H1 (cell line): ENCODE measurements at regions not wholly inside any gene's neighbourhood (a gene's known extent, or its start where the extent isn't known, plus 50 kb on each side); places are given as distances from the start of the nearest gene placed in this dataset.

Experiments
- CTCF ChIA-PET: fragments of 300-600 bp; sonication (Branson Sonifier 250); formaldehyde crosslinking; loops from one replicate; lab custom pipeline; 2021; ENCODE audit not compliant: partially characterized antibody; lab: Charles Lee
- POLR2A ChIA-PET: fragments of 300-600 bp; sonication (Branson Sonifier 250); formaldehyde crosslinking; loops from one replicate; lab custom pipeline; 2021; ENCODE audit warnings: inconsistent platforms; ENCODE audit not compliant: partially characterized antibody; lab: Charles Lee
- DNase-seq, 2 experiments: peaks; one replicate each; pipeline versions ENCODE4 v3.0.0 to v3.0.0-alpha.2; 2010 to 2022; ENCODE audit warnings: low spot score in 2 of 2, low read depth in 1 of 2, mixed read lengths in 1 of 2
- FAIRE-seq: peaks from 2 replicates; lab custom pipeline; 2011; peaks lifted over from hg19 to GRCh38; lab: Jason Lieb, UNC
- H2AFZ ChIP-seq: 2 replicates; pipeline ENCODE4 v1.8.1; 2012; ENCODE audit warnings: low read length, inconsistent platforms
- H2AK5ac ChIP-seq: 2 replicates; pipeline ENCODE4 v1.6.1; 2013; ENCODE audit warnings: low read depth, low read length
- H2BK120ac ChIP-seq: replicated peaks from 2 replicates; pipeline ENCODE3; 2013; ENCODE audit warnings: low read depth, low read length, inconsistent platforms
- H2BK12ac ChIP-seq: 2 replicates; pipeline ENCODE4 v1.6.1; 2013; ENCODE audit warnings: low read depth, low read length
- H2BK15ac ChIP-seq: 2 replicates; pipeline ENCODE4 v1.6.1; 2013; ENCODE audit warnings: low read length
- H2BK20ac ChIP-seq: 2 replicates; pipeline ENCODE4 v1.6.1; 2013; ENCODE audit warnings: low read length
- H2BK5ac ChIP-seq: 2 replicates; pipeline ENCODE4 v1.6.1; 2013; ENCODE audit warnings: low read depth, low read length
- H3K14ac ChIP-seq: 2 replicates; pipeline ENCODE4 v1.6.1; 2013; ENCODE audit warnings: inconsistent platforms; ENCODE audit not compliant: insufficient read length
- H3K18ac ChIP-seq: 2 replicates; pipeline ENCODE4 v1.6.1; 2013; ENCODE audit warnings: low read length; ENCODE audit errors: extremely low read depth
- H3K23ac ChIP-seq: 2 replicates; pipeline ENCODE4 v1.6.1; 2013; ENCODE audit warnings: inconsistent platforms; ENCODE audit not compliant: insufficient read length
- H3K23me2 ChIP-seq: 2 replicates; pipeline ENCODE4 v1.6.1; 2013; ENCODE audit warnings: low read depth, low read length
- H3K27ac ChIP-seq: 2 replicates; pipeline ENCODE4 v1.6.1; 2011; ENCODE audit warnings: low read depth, low read length, inconsistent platforms
- H3K27me3 ChIP-seq, 4 experiments: replicated peaks in 1 of 4; 1 replicate in 1 of 4; 2 replicates in 3 of 4; pipeline versions ENCODE4 v1.6.1 to v1.8.1; 2011 to 2013; ENCODE audit warnings: low read length in 3 of 4, mild to moderate bottlenecking in 3 of 4, inconsistent platforms in 2 of 4, mixed read lengths in 2 of 4, moderate library complexity in 1 of 4; ENCODE audit not compliant: control insufficient read depth in 3 of 4, insufficient read depth in 3 of 4; ENCODE audit errors: extremely low read depth in 1 of 4
- H3K36me3 ChIP-seq, 4 experiments: 2 replicates each; pipeline versions ENCODE4 v1.6.1 to v1.8.1; 2011 to 2013; ENCODE audit warnings: mild to moderate bottlenecking in 4 of 4, low read length in 3 of 4, moderate library complexity in 2 of 4, control low read depth in 1 of 4, inconsistent platforms in 1 of 4; ENCODE audit not compliant: insufficient read depth in 4 of 4, control insufficient read depth in 2 of 4
- H3K4ac ChIP-seq: replicated peaks from 2 replicates; pipeline ENCODE3; 2013; ENCODE audit warnings: low read length, low read depth, mixed read lengths, inconsistent platforms; ENCODE audit not compliant: insufficient read length
- H3K4me1 ChIP-seq, 4 experiments: replicated peaks in 1 of 4; 1 replicate in 1 of 4; 2 replicates in 3 of 4; pipeline versions ENCODE4 v1.6.1 to v1.8.1; 2011 to 2013; ENCODE audit warnings: low read length in 3 of 4, inconsistent platforms in 2 of 4, mixed read lengths in 1 of 4; ENCODE audit not compliant: insufficient read depth in 4 of 4, control insufficient read depth in 3 of 4
- H3K4me2 ChIP-seq, 2 experiments: 2 replicates each; pipeline versions ENCODE4 v1.6.1 to v1.8.1; 2011 to 2013; ENCODE audit warnings: low read depth in 2 of 2, low read length in 2 of 2, control low read depth in 1 of 2, inconsistent platforms in 1 of 2, mild to moderate bottlenecking in 1 of 2; ENCODE audit not compliant: insufficient read depth in 1 of 2
- H3K4me3 ChIP-seq, 4 experiments: fragments of 200-600, 300-600 bp in 1 of 4; sonication (generic), shearing (Covaris generic), sonication (Bioruptor Twin) in 1 of 4; 2 replicates each; pipeline versions ENCODE4 v1.5.1 to v1.8.1; 2011 to 2016; ENCODE audit warnings: low read length in 4 of 4, low read depth in 3 of 4, control low read depth in 2 of 4, inconsistent platforms in 2 of 4, mild to moderate bottlenecking in 2 of 4, mixed read lengths in 1 of 4, moderate library complexity in 1 of 4; ENCODE audit not compliant: insufficient read depth in 2 of 4; ENCODE audit errors: extremely low read depth in 1 of 4
- H3K56ac ChIP-seq: replicated peaks from 2 replicates; pipeline ENCODE3; 2013; ENCODE audit warnings: low read depth, mild to moderate bottlenecking, mixed read lengths, low read length, inconsistent platforms; ENCODE audit not compliant: insufficient read length
- H3K79me1 ChIP-seq: 2 replicates; pipeline ENCODE4 v1.6.1; 2013; ENCODE audit warnings: low read depth, low read length, control low read depth
- H3K79me2 ChIP-seq, 2 experiments: 2 replicates each; pipeline versions ENCODE4 v1.6.1 to v1.8.1; 2012 to 2013; ENCODE audit warnings: low read length in 2 of 2, mild to moderate bottlenecking in 2 of 2, inconsistent platforms in 1 of 2; ENCODE audit not compliant: insufficient read depth in 2 of 2, control insufficient read depth in 1 of 2
- H3K9ac ChIP-seq, 4 experiments: replicated peaks in 1 of 4; 1 replicate in 1 of 4; 2 replicates in 3 of 4; pipeline versions ENCODE4 v1.6.1 to v1.8.1; 2011 to 2013; ENCODE audit warnings: low read depth in 3 of 4, low read length in 3 of 4, control low read depth in 2 of 4, mild to moderate bottlenecking in 2 of 4, moderate library complexity in 2 of 4, inconsistent platforms in 1 of 4; ENCODE audit errors: extremely low read depth in 1 of 4
- H3K9me3 ChIP-seq, 2 experiments: 2 replicates each; pipeline versions ENCODE4 v1.6.1 to v1.8.1; 2012 to 2013; ENCODE audit warnings: mild to moderate bottlenecking in 2 of 2, moderate library complexity in 2 of 2, control low read depth in 1 of 2, inconsistent platforms in 1 of 2, low read depth in 1 of 2, low read length in 1 of 2, mixed read lengths in 1 of 2; ENCODE audit not compliant: insufficient read depth in 2 of 2
- H4K20me1 ChIP-seq, 2 experiments: replicated peaks in 1 of 2; 2 replicates each; pipeline versions ENCODE3 to v1.8.1; 2011 to 2013; ENCODE audit warnings: inconsistent platforms in 2 of 2, low read length in 2 of 2, mild to moderate bottlenecking in 1 of 2; ENCODE audit not compliant: insufficient read depth in 2 of 2, control insufficient read depth in 1 of 2
- H4K5ac ChIP-seq: 2 replicates; pipeline ENCODE4 v1.6.1; 2013; ENCODE audit warnings: low read length, low read depth, mixed read lengths, inconsistent platforms; ENCODE audit not compliant: insufficient read length
- H4K8ac ChIP-seq: 2 replicates; pipeline ENCODE4 v1.8.0; 2013; ENCODE audit warnings: mild to moderate bottlenecking, moderate library complexity, low read length, inconsistent platforms; ENCODE audit not compliant: insufficient read depth; ENCODE audit errors: extremely low read depth
- H4K91ac ChIP-seq: replicated peaks from 2 replicates; pipeline ENCODE3; 2013; ENCODE audit warnings: low read length, mixed read lengths, inconsistent platforms; ENCODE audit not compliant: insufficient read length
- ASH2L ChIP-seq: fragments of 200-600, 300-600 bp; sonication (generic); IDR thresholded peaks from one replicate; pipeline ENCODE4 v1.7.1; 2017; ENCODE audit warnings: low read length
- CBX5 ChIP-seq: fragments of 300-800, 300-1000 bp; sonication (generic); IDR thresholded peaks from 2 replicates; pipeline ENCODE4 v1.7.1; 2016; ENCODE audit warnings: antibody characterized with exemption, low read length, low read depth
- EP300 ChIP-seq, 2 experiments: IDR thresholded peaks; 1 replicate in 1 of 2; 2 replicates in 1 of 2; pipeline ENCODE4 v1.6.1; 2011 to 2012; ENCODE audit warnings: low read depth in 2 of 2, low read length in 2 of 2, mild to moderate bottlenecking in 2 of 2, borderline replicate concordance in 1 of 2, inconsistent platforms in 1 of 2, moderate library complexity in 1 of 2
- MAX ChIP-seq: IDR thresholded peaks from 2 replicates; pipeline ENCODE4 v1.6.1; 2012; ENCODE audit warnings: inconsistent platforms
- POLR2AphosphoS5 ChIP-seq: IDR thresholded peaks from 2 replicates; pipeline ENCODE4 v1.6.1; 2011; ENCODE audit warnings: low read depth, low read length
- USF2 ChIP-seq: IDR thresholded peaks from 2 replicates; pipeline ENCODE4 v1.6.1; 2011; ENCODE audit warnings: low read length, improper control_type of control experiment
- WGBS, 2 experiments: shearing (Covaris generic) in 1 of 2; methylation state at CpG; one replicate each; pipeline versions ENCODE4 v1.1.6 to v1.1.7; 2013 to 2015; ENCODE audit warnings: low lambda C conversion rate in 2 of 2, mixed read lengths in 2 of 2, inconsistent platforms in 1 of 2, low coverage in 1 of 2, missing lambda C conversion rate in 1 of 2; ENCODE audit not compliant: insufficient replicate concordance in 2 of 2, insufficient coverage in 1 of 2, insufficient read length in 1 of 2; ENCODE audit errors: extremely low coverage in 1 of 2, missing lambda C conversion rate in 1 of 2; 5-methylcytosine and 5-hydroxymethylcytosine counted together

GRCh38 chr1:199178646-199179045, 539.8 kb downstream of the PTPRC start:
- WGBS, 2 experiments, result 93% methylated on average over 2 of the region's 2 CpGs; no CpG with 5 or more reads in 1 of the 2 experiments
- Histone ChIP-seq H2AK5ac (no peak overlapping the region), H3K27ac (no peak overlapping the region), H3K4ac (no peak overlapping the region), H3K4me2 (no peak overlapping the region), H4K8ac (no peak overlapping the region), H3K27me3 (no peaks in the 10 kb centered on the region), H3K14ac (no peak overlapping the region), H3K79me1 (no peaks in the 10 kb centered on the region), H4K91ac (no peak overlapping the region), H4K20me1 (no peaks in the 10 kb centered on the region), H3K9me3 (no peaks in the 10 kb centered on the region), H3K4me1 (no peaks in the 10 kb centered on the region), H3K9ac (no peak overlapping the region), H3K56ac (no peak overlapping the region), H2AFZ (no peak overlapping the region), H3K36me3 (no peaks in the 10 kb centered on the region), H3K4me3 (no peak overlapping the region)
- CTCF ChIA-PET, result interaction anchor here (1.4 to 1.6 kb wide), 2 partner anchors 9 to 11 kb away, joined by 3 to 7 read pairs; no protein-coding TSS in a partner anchor
- TF ChIP-seq MAX (no peak), CBX5 (no peak), USF2 (no peak), EP300 (IDR thresholded peaks at IDR 0.05; ENCODE audit: borderline replicate concordance in 1 of 2, low read depth in 2 of 2, low read length in 2 of 2) (no peak), ASH2L (no peak), POLR2AphosphoS5 (no peak)
- TF ChIP-seq, all 59 proteins: peak for 0
- no peak overlapping the region for H2BK20ac ChIP-seq
- H2BK120ac ChIP-seq, result no peak overlapping the region
- no peaks in the 10 kb centered on the region for H3K23me2 ChIP-seq
- H2BK15ac ChIP-seq, result no peak overlapping the region
- no peaks in the 10 kb centered on the region for H3K79me2 ChIP-seq
- no peak for DNase-seq
- POLR2A ChIA-PET, result no interaction called here
- H4K5ac ChIP-seq, result no peak overlapping the region
- no peak for FAIRE-seq
- no peak overlapping the region for H3K18ac ChIP-seq
- H3K23ac ChIP-seq, result no peak overlapping the region
- H2BK12ac ChIP-seq, result no peak overlapping the region
- H2BK5ac ChIP-seq, result no peak overlapping the region
